HG03342 (cell line): ENCODE measurements at regions not wholly inside any gene's neighbourhood (a gene's known extent, or its start where the extent isn't known, plus 50 kb on each side); places are given as distances from the start of the nearest gene placed in this dataset.

Experiments
- ATAC-seq: cut with Tn5 transposase; IDR thresholded peaks from one replicate; pipeline ENCODE4 v1.9.1; 2021; ENCODE audit warnings: mild to moderate bottlenecking, moderate library complexity; ENCODE audit not compliant: unreplicated experiment

- no peak for ATAC-seq
These were observed 76.8 kb upstream of the CHRNA7 start for GRCh38 chr15:31953478-31953877.

GRCh38 chr15:31954374-31955172, 75.7 kb upstream of the CHRNA7 start:
- ATAC-seq, result no peak

- no peak for ATAC-seq
These were observed 74.6 kb upstream of the CHRNA7 start for GRCh38 chr15:31955734-31956133.

- no peak for ATAC-seq
These were observed 72.7 kb upstream of the CHRNA7 start for GRCh38 chr15:31957581-31957980.

DNA sequence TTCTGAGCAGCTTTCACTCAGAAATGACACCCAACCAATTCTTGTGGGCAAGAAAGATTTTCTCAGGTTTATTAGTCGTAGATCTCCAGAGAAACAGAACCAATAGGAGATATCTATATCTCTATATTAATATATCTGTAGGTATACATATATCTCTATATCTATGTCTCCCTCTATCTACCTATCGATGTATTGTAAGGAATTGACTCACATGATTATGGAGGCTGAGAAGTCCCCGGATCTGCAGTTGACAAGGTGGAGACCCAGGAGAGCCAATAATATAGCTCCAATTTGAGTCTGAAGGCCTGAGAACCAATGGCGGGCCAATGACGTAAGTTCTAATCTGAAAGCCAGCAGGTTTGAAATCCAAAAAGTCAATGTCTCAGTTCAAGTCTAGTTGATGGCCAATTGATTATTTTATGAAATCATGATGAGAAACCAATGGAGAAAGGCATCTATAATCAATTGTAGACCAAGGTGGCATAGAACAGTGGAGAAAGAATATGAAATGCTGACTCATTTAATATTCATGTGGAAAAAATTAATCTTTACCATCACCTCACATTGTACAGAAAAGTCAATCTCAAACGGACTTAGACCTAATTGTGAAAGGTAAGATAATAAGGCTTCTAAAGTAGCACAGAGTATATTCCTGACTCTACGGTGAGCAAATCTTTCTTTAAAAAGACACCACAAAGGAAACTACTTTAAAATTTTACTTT, 65.6 kb upstream of the CHRNA7 start:
- ATAC-seq, result no peak

GRCh38 chr15:31970007-31970406, 60.3 kb upstream of the CHRNA7 start:
- no peak for ATAC-seq

- ATAC-seq, result no peak
These were observed 57.1 kb upstream of the CHRNA7 start for GRCh38 chr15:31973197-31973596.

GRCh38 chr15:31974154-31974794, 56.0 kb upstream of the CHRNA7 start:
- ATAC-seq, result no peak

GRCh38 chr15:31974855-31975829, 55.2 kb upstream of the CHRNA7 start:
- ATAC-seq, result no peak

DNA sequence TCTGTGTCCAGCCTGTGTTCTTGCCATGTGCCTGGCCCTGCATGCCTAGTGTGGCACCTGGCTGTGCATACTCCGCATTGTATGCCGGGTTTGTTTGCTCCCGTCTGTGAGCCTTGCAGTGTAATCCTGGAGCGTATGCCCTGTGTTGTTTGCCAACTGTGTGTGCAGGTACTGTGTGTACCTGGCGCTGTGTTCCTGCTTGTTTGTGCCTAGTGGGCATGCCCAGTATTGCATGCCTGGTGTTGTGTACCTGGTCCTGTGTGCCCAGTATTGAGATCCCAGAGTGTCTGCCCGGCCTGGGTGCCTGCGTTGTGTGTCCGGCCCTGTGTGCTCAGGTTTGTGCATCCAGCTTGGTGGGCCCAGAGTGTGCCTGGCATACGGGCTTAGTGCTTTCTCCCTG, 54.5 kb upstream of the CHRNA7 start:
- no peak for ATAC-seq

- no peak for ATAC-seq
These were observed 53.2 kb upstream of the CHRNA7 start for GRCh38 chr15:31977138-31977537.

- no peak for ATAC-seq
These were observed 52.3 kb upstream of the CHRNA7 start for GRCh38 chr15:31977812-31978661.
